Retinal pigment epithelial cell (primary cell): ENCODE measurements at regions not wholly inside any gene's neighbourhood (a gene's known extent, or its start where the extent isn't known, plus 50 kb on each side); places are given as distances from the start of the nearest gene placed in this dataset.

Experiments used
- DNase-seq: peaks from one replicate; pipeline ENCODE4 v3.0.0-alpha.2; 2010; ENCODE audit warnings: low read depth
- H3K4me3 ChIP-seq: 2 replicates; pipeline ENCODE4 v1.5.1; 2011; ENCODE audit warnings: mild to moderate bottlenecking, low read length, control low read depth, moderate library complexity
- TF ChIP-seq, protein P1 (sequence below): conservative IDR thresholded peaks from 2 replicates; pipeline ENCODE4 v1.5.1; 2011; ENCODE audit warnings: low read depth, low read length, control low read depth, inconsistent platforms

DNA sequence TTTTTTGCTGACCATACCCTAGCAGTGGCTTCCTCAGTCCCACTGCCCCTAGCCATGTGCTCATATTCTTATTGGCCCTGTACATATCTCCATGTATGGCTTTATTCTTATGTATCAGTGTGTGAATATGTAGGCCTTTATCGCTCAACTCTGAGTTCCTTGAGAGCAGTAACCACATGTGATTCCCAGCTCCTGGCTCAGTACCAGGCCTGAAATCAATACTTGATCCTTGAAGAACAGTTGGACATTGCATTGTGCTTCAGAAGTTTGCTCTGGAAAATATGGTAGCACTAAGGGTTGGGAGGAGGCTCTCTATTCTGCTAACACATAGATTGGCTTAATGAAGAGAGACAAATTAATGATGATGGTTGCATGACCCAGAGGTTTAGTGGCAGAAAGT lies 118.8 kb upstream of the FERMT1 start:
- no peak for DNase-seq
- TF ChIP-seq, protein P1, sequence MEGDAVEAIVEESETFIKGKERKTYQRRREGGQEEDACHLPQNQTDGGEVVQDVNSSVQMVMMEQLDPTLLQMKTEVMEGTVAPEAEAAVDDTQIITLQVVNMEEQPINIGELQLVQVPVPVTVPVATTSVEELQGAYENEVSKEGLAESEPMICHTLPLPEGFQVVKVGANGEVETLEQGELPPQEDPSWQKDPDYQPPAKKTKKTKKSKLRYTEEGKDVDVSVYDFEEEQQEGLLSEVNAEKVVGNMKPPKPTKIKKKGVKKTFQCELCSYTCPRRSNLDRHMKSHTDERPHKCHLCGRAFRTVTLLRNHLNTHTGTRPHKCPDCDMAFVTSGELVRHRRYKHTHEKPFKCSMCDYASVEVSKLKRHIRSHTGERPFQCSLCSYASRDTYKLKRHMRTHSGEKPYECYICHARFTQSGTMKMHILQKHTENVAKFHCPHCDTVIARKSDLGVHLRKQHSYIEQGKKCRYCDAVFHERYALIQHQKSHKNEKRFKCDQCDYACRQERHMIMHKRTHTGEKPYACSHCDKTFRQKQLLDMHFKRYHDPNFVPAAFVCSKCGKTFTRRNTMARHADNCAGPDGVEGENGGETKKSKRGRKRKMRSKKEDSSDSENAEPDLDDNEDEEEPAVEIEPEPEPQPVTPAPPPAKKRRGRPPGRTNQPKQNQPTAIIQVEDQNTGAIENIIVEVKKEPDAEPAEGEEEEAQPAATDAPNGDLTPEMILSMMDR: no peak
- H3K4me3 ChIP-seq: no peak overlapping the region

DNA sequence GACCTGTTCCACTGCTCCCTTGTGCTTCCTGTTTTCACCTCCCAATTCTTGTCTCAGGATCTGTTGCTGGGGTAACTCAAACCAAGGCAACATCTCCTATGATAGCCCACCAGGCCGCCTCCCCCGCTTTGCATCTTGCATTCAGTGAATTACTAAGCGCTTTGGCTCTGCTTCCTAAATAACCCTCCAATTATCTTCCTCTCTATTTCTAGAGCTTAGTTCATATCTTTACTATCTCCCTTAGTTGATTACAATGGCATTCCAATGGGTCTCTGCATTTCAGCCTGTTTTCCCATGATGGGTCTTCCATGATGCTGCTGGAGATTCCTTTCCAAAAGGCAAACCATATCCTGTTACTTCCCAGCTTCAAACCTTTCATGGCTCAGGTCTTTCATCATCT lies 117.2 kb upstream of the FERMT1 start:
- DNase-seq: no peak
- H3K4me3 ChIP-seq: no peak overlapping the region
- TF ChIP-seq, protein P1: no peak

DNA sequence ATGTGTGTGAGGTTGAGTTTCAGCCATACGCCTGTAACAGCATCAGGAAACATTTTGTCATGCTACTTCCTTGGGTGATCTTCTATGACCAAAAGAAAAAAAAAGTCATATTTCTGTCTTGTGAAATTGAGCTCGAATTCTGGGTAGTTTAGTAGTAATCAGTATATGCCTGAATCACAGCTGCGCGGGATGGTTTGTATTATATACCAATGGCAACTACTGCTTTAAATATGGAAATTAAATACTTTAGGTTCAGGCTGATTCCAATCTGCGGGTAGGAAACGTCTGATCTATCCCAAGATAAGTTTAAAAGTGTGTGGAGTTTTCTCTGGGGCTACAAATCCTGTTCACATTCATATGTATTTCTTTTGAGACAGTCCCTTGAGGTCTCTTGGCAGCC lies 115.6 kb upstream of the FERMT1 start:
- no peak for DNase-seq
- TF ChIP-seq, protein P1: no peak
- no peak overlapping the region for H3K4me3 ChIP-seq

DNA sequence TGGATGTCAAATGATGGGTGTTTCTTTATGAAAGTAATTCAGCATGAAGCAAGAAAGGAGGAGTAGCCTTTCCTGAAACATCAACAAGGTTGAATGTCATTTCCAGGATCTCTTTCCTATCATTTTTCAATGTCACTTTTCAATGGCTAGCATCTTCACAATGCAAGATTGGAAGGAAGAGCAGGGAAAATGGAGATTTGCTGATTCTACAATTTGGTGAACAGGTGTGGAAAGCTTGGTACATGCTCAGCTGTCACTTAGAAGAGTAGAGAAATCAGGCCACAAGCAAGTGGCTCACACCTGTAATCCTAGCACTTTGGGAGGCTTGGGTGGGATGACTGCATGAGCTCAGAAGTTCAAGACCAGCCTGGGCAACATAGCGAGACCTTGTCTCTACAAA lies 112.7 kb upstream of the FERMT1 start:
- no peak overlapping the region for H3K4me3 ChIP-seq
- TF ChIP-seq, protein P1: no peak
- DNase-seq: no peak

DNA sequence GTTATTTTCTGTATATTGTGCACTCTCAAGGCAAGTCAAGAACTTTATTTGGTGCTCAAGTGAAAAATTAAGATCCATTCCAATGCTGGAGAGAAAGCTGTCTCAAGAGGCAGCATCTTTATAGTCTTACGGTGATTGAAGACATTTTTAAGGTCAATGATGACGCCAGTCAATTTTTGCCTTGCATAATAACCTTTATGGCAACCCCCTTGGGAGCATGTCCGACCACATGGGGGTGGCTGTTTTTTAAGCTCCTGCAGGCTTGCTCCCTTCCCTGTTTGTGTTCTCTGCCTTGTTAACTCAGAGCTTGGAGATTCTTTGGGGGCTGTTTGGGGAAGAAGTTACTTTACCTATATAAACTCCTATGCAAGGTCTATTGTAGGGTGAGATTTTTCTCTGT lies 109.6 kb upstream of the FERMT1 start:
- H3K4me3 ChIP-seq: no peak overlapping the region
- DNase-seq: no peak
- TF ChIP-seq, protein P1: no peak

DNA sequence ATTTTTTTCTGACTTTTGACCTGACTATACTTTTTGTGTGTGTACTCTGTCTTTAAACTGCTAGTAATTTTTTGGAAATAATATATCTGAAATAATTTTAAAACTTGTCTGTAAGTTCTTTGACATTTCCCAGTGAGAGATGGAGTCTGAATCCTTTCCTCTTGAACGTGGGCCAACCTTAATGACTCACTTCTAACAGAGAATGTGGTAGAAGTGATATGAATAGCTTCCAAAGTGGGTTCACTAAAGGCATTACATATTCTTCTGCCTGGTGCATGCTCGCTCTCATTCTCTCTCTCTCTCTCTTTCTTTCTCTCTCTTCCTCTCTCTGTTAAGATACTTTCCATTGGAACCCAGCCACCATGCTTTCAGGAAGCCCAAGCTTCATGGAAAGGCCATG lies 108.7 kb upstream of the FERMT1 start:
- no peak overlapping the region for H3K4me3 ChIP-seq
- TF ChIP-seq, protein P1: no peak
- DNase-seq: peak; percentile 39

DNA sequence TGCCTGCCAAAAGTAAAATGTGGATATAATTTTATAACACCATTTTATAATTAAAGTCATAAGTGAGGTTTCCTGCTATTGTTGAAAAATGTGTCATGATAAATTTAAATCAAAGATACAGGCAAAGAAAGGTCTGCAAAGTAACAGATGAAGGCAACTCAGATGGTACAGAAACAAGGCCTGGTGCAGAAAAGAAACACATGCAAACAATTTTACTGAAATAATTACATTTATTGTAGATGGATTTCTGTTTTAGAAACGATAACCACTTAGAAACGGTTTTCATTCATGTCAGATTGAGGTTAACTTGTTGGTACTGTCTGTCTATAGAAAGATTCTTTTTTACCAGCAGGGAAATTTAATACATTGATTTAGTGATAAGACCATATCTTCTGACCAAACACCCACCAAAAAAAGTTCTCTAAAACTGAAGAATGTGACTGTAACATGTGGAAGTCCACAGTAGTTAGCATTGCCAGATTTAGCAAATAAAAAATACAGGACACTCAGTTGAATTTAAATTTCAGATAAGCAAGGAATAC lies 105.5 kb upstream of the FERMT1 start:
- TF ChIP-seq, protein P1: no peak
- no peak for DNase-seq
- no peak overlapping the region for H3K4me3 ChIP-seq
